ENCODE measurements at regions not wholly inside any gene's neighbourhood (a gene's known extent, or its start where the extent isn't known, plus 50 kb on each side); places are given as distances from the start of the nearest gene placed in this dataset.

GRCh38 chr1:38699330-38700076 lies 160.1 kb downstream of the RRAGC start:
- TF ChIP-seq CTCF (conservative IDR thresholded peaks at IDR 0.05; ENCODE audit: low read length) = no peak
- no peak for TF ChIP-seq EZH2phosphoT487 (IDR thresholded peaks at IDR 0.05; ENCODE audit: borderline replicate concordance, low read depth, low read length)
